NAMALWA (cell line): ENCODE measurements at regions not wholly inside any gene's neighbourhood (a gene's known extent, or its start where the extent isn't known, plus 50 kb on each side); places are given as distances from the start of the nearest gene placed in this dataset.
"Not testable (repeated sequence)": the region's sequence is repeated elsewhere in the genome, so short reads cannot be mapped to it uniquely, and the experiment has no call there.

ENCODE experiments used
- DNase-seq: peaks from one replicate; pipeline ENCODE4 v3.0.0-alpha.2; 2015; ENCODE audit warnings: low spot score

- no peak for DNase-seq
Measured at GRCh38 chr5:5881294-5881693, 458.8 kb downstream of the ICE1 start.

- no peak for DNase-seq
Measured at GRCh38 chr5:5880077-5880763, 457.7 kb downstream of the ICE1 start.

- no peak for DNase-seq
Measured at GRCh38 chr5:5857396-5857795, 434.9 kb downstream of the ICE1 start.

DNA sequence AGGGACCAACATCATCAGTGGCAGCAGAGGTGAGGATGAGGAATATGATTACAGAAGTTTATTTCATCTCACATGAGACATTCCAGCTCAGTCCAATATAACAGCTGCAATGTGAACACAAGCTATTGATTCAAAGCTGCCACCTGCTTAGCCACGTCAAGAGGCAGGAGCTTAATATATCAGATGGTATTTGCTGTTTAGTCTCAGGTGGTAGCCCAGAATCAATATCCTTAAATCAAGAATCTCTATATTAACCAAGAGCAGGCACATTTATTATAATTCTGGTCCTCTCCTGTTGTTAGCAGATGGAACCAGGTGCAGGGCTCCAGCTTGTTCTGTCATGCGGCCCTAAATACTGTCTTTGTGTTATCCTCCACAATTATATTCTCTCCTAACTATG, 431.6 kb downstream of the ICE1 start:
- DNase-seq: no peak

DNA sequence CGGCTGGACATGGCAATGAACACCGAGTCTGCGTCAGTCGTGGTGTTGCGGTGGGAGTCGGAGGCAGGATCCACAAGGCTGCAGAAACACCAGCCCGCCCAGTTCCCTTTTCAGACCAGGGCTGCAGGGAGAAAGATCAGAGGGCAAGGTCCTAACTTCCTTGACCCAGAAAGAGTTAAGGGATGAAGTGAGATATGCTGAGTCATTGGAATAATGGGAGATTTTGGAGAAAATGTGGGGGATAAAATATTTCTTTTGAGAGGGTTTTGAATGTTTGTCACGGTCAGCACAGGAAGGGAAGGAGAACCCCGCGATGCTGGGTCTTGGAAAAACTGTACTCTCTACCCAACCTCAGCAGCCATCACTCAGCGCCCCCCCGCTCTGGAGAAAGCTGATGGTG, 416.0 kb downstream of the ICE1 start:
- DNase-seq: no peak

DNA sequence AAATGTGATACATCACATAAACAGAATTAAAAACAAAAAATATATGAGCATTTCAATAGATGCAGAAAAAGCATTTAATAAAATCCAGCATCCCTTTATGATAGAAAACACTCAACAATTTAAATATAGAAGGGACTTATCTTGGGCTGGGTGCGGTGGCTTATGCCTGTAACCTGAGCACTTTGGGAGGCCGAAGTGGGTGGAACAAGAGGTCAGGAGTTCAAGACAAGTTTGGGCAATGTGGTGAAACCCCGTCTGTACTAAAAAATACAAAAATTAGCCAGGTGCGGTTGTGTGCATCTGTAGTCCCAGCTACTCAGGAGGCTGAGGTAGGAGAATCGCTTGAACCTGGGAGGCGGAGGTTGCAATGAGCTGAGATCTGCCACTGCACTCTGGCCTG, 409.1 kb downstream of the ICE1 start:
- not testable (repeated sequence) for DNase-seq

GRCh38 chr5:5828619-5829018, 406.1 kb downstream of the ICE1 start:
- DNase-seq: no peak

DNA sequence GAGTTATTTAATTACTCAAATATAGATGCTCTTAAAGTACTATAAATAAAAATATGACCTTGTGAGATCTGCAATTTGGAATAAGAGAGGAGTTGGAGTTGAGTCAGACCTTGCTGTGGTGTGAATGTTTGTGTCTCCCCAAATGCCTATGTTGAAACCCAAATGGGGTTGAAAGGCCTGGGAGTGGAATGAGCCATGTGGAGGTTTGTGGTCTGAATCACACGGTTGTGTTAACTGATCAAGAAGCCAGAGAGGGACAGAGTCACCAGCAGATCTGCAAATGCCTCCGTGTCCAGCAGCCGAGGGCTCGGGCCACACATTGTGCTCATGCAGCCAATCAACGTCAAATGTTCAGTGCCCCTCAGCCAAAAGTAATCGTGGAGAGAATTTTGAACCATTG, 404.4 kb downstream of the ICE1 start:
- DNase-seq: no peak

GRCh38 chr5:5822729-5823257, 400.3 kb downstream of the ICE1 start:
- no peak for DNase-seq

DNA sequence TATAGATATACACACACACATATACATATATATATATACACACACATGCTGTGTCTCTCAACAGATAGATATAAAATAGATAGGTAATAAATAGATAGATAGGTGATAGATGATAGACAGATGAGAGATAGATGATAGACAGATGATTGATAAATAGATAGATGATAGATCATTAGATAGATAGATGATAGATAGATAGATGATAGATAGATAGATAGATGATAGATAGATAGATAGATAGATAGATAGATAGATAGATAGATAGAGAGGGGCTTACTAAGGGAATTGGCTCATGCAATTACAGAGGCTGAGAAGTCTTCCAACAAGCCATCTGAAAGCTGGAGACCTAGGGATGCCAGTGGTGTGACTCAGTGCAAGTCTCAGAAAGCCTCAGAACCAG, 394.5 kb downstream of the ICE1 start:
- no peak for DNase-seq

- DNase-seq: no peak
Measured at GRCh38 chr5:5813441-5813840, 391.0 kb downstream of the ICE1 start.

DNA sequence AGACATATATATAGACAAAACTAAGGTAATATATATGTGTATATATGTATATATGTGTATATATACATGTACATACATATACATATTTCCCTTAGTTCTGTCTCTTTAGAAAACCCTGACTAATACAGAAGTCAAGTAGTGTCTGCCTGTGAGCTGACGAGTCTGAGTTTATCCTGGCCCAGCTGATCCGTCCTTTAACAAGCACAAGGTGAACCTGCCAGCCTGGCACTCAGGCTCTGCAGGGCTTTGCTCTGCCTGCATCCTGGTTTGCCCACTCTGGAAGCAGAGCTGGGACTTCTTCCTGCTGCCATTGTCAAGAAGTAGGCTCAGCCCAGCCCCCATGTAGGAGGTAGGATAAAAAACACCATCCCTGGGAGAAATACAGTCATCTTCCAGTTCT, 388.0 kb downstream of the ICE1 start:
- DNase-seq: no peak

DNA sequence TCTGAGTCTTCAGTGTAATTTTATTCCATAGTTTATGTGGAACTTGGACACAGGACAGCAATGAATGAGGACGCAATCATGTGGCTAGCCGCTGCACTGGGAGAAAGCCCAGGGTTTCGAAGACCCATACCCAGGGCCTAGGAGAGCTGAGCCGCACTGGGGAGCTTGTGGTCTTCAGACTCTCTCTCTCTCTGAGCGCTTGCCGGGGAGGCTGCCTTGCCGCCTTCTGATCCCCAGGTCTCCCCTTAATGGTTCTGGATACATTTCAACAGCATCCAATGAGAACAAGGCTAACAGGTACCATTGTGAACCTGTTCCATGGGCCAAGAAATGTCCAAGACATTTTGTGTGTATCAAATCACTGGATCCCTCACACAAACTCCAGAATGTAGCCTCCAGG, 383.4 kb downstream of the ICE1 start:
- DNase-seq: no peak

- no peak for DNase-seq
Measured at GRCh38 chr5:5804478-5805233, 382.2 kb downstream of the ICE1 start.

- DNase-seq: no peak
Measured at GRCh38 chr5:5800801-5801761, 378.6 kb downstream of the ICE1 start.

- no peak for DNase-seq
Measured at GRCh38 chr5:5799826-5800225, 377.3 kb downstream of the ICE1 start.

GRCh38 chr5:5799229-5799628, 376.8 kb downstream of the ICE1 start:
- no peak for DNase-seq

- no peak for DNase-seq
Measured at GRCh38 chr5:5798462-5798861, 376.0 kb downstream of the ICE1 start.

DNA sequence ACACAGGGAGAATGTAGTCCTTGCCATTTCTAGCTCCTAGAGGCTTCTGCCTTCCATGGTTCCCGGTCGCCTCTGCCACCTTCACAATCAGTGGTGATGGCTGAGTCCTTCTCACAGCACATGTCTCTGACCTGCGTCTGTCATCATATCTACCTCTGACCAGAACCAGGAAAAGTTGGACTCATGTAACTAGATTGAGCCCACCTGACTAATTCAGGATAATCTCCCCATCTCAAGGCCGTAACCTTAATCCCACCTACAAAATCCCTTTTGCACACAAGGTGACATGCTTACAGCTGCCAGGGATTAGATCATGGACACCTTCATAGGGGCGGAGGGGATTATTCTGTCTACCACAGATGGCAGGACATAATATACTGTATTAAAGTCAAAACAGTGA, 375.6 kb downstream of the ICE1 start:
- no peak for DNase-seq

- DNase-seq: no peak
Measured at GRCh38 chr5:5795074-5795771, 372.7 kb downstream of the ICE1 start.

GRCh38 chr5:5794118-5794560, 371.7 kb downstream of the ICE1 start:
- no peak for DNase-seq
